Daoy (cell line): ENCODE measurements at regions not wholly inside any gene's neighbourhood (a gene's known extent, or its start where the extent isn't known, plus 50 kb on each side); places are given as distances from the start of the nearest gene placed in this dataset.
A peak's percentile ranks its signal among the peaks of the same experiment; 100 is the strongest.
"Not testable (repeated sequence)": the region's sequence is repeated elsewhere in the genome, so short reads cannot be mapped to it uniquely, and the experiment has no call there.

Source experiments
- DNase-seq: peaks from one replicate; pipeline ENCODE4 v3.0.0-alpha.2; 2015; ENCODE audit warnings: low read depth

DNA sequence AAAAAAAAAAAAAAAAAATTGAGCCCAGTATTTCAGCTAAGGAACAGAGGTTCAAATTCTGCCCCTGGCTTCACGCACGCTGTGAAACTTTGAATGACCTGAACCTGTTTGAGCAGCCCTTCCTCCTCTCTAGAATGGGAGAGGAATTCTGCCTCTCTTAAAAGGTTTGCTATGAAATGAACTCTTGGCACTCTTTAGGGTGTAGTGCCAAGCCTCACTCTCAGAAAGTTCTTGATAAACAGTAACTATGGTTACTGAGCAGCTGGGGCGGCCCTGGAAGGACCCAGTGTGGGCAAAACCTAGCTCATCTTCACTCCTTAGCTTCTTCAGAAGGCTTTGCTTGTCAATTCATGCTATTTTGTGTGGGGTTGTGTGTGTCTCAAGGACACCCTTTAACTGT lies 73.7 kb downstream of the GEMIN8 start:
- no peak for DNase-seq

DNA sequence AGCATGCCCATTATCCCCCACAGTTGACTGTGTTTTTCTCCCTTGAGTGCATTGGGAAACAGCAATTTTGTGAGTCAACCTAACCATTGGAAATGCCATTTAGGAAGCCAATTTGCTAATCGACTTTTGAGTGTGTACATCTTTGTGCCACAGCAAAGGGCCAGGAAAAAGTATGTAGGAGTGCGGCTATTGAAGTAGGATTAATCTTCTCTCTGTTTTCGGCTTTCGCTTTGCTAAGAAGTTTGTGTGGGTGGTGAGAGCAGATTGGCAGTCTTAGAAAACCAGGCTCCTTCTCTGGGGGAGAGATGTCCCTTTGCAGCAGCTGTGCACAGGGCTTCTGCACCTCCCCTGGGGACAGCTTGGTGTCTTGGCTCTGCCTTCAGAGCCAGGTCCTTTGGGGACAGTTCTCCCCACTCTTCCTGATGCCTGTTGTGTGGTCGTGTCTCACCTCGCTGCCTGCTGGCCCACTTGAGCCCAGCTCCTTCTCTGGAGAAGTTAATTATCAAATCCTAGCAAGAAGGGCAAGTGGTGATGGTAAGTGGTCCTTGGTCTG lies 74.5 kb downstream of the GEMIN8 start:
- DNase-seq, result no peak

DNA sequence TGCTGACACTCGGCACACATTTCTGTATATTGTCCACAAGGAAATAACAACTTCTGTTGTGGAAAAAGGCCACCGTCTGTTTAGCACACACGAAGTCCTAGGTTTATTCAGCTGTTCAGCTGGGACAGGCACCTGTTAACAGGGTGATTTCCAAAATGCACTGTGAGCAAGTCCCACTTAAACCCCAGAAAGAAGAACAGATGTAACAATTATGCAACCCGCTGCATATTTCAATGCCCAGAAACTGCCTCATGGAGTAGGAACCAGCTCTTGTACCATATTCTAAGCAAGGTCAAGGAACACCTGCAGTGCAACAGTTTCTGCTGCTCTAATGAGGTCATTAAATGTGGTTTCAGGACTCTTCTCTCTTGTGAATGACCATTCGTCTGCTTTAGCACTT lies 77.1 kb downstream of the GEMIN8 start:
- DNase-seq, result no peak

DNA sequence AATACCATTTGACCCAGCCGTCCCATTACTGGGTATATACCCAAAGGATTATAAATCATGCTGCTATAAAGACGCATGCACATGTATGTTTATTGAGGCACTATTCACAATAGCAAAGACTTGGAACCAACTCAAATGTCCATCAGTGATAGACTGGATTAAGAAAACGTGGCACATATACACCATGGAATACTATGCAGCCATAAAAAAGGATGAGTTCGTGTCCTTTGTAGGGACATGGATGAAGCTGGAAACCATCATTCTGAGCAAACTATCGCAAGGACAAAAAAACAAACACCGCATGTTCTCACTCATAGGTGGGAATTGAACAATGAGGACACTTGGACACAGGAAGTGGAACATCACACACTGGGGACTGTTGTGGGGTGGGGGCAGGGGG lies 83.5 kb downstream of the GEMIN8 start:
- not testable (repeated sequence) for DNase-seq

DNA sequence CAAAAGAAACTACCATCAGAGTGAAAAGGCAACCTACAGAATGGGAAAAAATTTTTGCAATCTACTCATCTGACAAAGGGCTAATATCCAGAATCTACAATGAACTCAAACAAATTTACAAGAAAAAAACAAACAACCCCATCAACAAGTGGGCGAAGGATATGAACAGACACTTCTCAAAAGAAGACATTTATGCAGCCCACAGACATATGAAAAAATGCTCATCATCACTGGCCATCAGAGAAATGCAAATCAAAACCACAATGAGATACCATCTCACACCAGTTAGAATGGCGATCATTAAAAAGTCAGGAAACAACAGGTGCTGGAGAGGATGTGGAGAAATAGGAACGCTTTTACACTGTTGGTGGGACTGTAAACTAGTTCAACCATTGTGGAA lies 83.9 kb downstream of the GEMIN8 start:
- DNase-seq, result not testable (repeated sequence)

DNA sequence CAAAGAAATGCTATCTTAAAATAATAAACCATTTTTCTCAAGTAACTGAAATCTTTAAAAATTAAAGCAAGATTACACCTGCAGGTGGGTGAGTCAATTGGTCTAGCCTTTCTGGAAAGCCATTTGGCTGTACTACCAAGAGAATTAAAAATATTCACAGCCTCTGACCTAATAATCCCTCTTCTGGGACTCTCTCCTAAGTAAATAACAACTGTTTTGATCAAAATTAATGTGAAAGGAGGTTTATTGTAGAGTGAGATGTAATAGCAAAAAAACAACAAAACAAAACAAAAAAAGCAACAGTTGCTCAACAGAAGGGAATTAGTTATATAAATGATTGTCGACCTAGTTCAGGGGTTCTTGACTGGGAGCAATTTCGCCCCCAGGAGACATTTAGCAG lies 89.0 kb downstream of the GEMIN8 start:
- no peak for DNase-seq

DNA sequence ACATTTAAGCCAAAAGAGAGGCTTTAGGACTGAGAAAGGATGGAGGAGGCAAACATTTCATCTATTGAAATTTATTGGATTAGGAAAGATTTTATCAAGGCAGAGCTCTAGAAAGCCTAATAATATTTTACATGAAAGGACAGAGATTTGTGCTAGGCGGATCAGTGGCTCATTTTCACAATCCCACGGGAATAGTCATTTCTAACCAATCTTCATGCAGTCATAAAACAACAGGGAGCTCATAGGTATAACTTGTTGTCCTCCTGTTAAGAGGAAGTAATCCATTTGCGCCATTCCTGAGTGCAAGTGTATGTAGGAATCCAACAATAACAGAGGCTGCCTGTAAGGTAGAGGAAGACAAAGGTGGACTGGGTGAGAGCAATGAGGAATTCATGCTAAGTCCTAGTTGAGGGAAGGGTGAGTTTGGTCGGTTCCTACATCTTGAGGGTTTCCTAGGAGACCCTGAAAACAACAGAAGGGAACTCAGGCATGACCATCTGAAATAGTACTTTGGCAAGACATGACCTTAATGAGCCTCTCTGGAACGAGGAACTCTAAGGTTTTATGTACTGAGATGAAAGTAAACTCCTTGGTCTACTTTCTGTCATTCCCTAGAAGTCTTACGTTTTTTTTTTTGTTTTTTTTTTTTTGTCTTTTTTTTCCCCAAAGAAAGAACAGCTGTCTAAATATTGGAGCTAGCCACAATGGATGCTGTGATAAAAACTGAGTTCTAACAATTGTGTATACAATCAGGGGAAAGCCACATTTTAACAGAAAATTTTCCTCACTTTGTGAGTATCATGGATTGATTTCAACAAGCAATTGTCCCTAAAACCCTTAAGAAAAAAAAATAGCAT lies 89.7 kb downstream of the GEMIN8 start:
- DNase-seq, result no peak

DNA sequence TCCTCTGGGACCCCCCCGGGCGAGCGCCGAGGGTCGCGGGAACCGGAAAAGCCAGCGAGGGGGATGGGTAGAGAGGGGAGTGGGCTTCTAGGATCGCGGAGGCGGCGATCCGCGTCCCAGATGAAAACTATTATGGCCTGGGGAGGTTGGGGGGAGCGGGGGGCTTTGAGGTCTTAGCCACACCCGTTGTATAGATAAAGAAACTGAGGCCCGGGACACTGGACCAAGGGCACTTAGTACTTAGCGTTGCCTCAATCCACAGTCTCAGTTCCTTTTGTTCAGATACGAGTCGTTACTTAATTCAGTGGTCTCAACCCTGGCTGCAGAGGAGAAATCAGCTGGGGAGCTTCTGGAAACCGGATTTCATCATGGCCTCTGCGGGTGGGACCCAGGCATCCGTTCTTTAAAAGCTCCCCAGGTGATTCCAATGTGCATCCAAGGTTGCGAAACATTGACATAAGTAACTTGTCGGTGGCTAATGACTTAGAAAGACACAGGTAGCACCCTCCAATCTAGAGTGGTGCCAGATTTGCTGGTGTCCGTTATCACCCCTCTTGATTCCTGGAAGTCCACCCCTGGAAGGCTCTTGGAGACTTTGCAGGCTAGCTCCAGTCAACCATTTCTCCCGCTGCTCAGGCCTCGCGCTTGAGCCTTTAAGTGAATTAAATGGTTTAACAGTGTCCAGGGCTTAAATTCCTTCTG lies 90.7 kb downstream of the GEMIN8 start:
- DNase-seq, result no peak

DNA sequence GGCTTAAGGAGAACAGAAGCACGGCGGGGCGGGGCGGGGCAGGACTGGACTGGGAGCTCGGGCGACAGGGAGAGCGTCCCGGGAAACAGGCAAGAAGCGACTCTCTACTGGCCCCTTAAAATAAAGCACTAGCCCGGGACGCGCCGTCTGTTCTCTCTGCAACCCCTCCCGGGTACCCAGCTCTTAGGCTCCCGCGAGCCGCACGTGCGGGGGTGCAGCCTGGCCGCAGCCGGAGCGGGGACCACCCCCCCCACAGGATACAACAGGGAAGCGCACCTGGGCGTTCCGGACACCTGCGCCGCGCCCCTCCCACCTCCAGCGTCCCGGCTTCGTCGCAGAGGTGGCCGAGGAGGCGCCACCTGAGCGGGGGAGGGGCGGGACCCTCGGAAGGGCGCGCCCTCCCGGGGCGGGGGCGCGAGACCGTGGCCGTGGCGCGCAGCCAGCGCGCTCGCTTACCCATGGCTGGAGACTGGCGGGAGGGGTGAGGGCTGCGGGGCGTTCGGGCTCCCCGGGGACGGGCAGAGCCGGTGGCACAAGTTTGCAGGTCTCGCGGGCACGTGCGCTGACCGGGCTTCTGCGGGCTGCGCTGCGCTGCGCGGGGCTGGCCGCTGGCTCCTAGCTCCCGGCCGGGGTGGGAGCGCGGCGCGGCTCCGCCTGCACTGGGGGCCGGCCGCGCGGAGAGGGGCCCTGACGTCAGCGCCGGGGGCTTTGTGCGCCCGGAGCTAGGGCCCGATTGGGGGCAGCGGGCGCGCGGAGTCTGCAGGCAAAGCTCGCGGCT lies 91.5 kb downstream of the GEMIN8 start:
- DNase-seq, result peak; percentile 5

DNA sequence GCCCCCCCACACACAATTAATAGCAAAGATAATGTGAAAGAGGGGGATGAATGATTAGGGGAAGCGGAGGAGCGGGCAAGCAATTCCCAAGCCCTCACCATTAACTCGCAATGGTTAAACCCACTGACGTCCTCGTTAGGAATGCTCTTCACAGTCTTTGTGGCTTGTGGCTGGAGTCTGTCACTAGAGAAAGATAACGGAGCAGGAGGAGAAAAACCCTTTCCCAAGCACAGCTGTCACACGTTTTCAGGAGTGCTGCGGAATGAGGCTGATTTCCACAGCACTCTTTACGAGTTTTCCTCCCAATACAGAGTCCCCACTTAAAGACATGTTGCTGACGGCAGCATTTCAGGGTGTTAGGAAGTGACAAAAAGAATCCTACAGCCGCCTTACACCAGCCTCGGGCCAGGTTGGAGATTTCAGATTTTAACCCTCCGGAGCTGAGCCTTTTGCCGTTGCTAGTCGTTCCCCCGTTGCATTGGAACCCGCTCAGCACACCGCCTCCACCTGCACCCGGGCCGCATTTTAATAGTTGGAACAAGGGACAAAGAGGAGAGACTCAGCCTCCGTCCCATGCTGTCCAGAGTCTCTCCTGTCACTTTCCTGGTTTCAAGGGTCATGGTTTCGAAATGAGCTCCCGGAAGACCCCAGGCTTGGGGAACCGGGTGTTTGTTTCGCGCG lies 92.2 kb downstream of the GEMIN8 start:
- peak; percentile 41 for DNase-seq

DNA sequence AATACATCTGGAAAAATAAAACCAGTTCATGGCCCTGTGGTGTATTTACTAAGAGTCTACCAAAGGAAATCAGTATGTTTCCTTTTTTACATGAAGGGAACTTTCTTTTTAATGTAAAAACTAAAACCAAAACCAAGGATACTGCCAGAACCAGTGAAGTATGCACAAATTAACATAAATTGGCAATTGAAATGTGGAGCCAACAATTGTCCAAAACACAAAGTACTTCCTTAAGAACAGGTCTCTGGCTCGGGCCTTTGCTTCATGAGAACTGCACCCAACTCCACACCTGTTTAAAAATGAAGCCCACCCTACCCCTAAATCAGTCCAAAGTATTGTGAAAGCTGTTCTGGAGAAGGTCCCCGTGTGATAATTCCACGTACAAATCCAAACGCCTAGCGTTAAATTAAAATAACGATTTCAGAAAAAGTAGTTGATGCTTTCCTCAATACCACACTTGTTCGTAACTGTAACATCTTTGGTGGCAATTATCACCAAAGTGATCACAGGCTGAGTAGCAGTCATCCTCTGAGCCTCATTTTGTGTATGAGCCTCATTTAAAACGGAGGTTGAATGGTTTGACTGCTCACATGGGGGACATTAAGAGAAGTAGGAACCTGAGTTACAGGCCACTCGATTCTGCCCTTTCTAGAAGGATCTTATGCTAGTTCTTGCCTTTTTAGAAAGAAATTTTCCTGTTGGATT lies 93.0 kb downstream of the GEMIN8 start:
- no peak for DNase-seq

DNA sequence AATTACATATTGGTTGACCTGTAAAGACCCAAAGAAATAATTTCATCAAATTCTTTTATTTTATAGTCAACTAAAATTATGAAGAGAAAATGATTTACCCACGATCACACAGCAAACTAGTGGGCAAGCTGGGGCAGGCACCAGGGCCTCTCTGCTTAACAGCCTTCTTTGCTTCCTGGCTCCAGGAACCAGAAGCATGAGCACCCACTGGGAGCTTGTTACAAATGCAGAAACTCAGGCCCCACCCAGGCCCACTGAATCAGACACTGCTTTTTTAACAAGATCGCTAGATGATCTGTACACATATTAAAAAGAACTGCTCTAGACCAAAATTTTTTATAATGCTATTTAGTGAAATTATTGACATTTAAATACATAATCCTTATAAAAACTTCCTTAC lies 95.0 kb downstream of the GEMIN8 start:
- no peak for DNase-seq

DNA sequence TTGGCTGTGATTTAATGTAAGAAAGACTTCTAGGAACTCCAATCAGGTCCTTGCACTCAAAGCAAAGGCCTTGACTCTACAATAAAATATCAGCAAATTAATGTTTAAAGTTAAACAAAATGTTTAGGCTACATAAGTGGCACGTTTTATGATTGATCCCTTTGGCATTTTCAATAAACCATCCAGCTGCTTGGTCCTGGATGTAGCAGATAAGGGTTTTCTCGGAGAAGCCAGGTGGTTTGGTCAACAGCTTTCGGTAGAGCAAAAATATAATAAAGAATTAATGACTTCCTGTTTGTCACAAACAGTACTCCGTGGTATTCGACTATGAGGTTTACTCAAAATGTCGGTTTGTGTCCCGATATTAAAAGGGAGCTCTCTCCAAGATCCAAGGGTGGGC lies 95.8 kb downstream of the GEMIN8 start:
- DNase-seq, result no peak

DNA sequence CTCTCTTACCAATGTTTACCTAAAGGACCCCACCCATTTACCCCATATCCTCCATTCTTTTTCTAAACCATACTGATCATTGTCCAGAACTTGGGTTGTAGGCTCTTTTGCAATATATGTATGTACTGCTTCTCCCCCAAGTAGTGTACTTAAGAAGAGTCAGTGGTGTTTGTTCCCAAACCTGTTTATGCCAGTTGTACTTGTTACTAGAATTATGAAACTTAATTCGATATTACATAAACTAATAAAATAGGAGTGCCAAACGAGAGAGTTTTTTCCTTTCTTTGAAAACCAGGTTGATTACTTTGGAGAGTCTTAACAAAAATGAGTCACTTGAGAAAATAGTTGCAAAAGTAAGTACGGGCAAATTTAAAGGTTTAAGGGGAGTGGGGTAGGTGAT lies 96.3 kb downstream of the GEMIN8 start:
- DNase-seq, result no peak

DNA sequence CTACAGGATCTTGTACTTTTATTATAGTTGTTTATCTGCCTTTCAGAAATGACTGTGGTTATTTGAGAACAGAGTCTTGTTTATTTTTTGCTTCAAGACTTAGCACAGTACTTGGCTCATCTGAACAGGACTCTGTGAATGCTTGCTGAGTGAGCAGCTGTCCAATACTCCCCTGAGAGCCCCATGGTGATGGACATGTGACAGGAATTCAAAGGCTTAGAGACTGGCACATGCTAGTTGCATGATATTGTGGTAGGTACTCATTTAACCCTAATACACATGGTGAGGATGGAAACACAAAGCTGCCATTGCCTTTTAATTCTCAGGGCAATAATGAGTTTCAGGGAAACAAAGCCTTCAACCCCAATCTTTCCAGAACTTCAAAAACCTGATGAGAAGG lies 97.3 kb downstream of the GEMIN8 start:
- no peak for DNase-seq

DNA sequence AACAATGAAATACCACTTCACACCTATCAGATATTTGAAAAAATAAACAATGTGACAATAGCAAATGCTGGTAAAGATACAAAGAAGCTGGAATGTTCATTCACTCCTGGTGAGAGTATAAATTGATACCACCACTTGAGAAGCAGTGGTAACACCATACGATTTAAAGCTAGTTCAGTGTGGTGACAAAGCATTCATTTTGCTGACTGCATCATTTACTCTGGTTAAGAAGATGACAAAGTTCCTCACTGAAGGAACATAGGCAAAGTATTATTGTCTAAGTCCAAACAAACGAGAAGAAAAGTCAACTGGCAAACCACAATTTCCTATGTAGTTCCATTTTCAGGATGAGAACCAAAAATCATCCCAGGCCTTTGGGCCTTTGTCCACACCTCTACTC lies 102.5 kb downstream of the GEMIN8 start:
- DNase-seq, result no peak

DNA sequence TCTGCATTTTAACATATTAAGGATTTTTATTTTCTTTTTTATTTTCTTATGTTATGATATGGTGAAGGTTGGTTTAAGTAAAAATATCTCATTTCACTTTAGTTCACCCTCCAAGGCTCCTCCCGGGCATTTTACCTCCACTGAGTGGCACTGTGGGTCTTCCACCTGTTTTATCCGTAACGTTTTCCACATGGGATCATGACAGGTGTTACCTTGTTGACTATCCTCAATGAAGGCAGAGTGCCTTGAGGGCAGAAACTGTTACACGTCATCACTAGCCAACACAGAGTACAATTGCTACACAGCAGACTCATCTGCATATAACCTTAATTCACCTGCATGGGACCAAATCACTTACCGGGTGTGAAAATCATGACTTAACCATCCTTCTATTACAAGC lies 105.8 kb downstream of the GEMIN8 start:
- DNase-seq, result no peak

DNA sequence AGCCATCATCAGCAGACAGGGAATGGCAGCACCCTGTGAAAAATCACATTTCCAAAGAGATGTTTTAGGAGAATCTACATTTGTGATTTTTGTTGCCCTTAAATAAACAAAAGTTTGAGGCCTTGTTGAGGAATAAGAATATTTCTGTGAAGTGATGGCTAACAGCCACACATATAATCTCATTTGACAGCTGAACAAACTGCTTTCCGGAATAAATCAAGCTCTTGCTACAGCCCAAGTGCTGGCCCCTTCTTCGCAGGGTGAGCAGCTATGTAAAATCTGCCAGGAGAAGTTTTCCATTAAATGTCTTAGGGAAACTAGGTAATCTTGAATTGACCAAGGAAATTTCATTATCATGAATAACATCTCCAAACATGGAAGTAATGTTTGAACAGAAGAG lies 106.4 kb upstream of the GPM6B start:
- no peak for DNase-seq

DNA sequence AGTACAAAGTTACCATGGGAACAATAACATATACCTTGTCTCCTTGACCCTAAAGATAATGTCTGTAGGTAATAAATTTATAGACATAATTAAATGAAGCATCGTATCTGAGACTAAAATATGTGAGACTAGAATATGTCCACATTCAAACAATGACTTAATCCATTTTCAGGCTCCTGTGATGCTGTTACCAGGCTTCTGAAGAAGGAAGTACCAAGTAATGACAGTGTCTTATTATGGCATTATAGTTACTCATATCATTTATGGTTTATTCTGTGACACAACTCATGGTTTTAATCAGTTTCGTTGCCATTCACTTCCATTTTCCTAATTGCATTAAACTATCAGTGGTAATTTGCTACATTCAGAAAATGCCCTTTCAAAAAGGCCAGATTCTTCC lies 100.6 kb upstream of the GPM6B start:
- DNase-seq, result no peak

DNA sequence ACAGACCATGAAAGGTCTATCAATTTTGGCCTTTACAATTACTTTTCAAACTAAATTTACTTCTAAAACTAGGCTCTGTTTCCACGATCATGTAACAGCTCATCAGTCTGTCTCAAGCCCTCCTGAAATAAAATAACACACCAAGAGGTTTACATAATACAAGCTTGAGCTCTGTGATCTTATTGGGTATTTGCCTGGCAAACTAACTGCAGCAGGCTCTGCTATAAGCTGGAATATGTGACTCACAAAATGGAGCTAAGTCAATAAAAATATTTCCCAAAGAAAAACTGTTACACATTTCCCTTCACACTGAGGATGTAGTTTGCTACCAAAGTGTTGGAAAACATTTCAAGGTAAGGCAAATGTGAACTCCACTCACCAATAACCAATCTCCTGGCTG lies 94.7 kb upstream of the GPM6B start:
- no peak for DNase-seq

DNA sequence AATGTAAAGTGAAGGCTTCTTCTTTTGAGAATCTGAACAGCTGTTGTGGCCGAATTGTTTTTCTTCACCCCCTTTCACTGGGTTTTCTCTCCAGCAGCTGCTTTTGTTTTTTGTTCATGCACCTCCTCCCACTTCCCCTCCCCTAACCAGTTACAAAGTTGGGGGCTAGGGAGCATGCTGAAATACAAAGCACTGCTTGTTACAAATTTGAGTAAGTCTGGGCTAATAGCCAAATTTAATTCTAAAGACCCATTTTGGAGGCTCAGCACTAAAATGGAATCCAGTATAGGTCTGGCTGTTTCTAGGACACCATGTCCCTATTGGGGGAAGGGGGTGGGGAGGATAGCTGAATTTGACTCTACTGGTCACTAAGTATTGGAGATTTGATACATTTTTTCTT lies 89.2 kb upstream of the GPM6B start:
- no peak for DNase-seq
